Caki2 (cell line): ENCODE measurements at regions not wholly inside any gene's neighbourhood (a gene's known extent, or its start where the extent isn't known, plus 50 kb on each side); places are given as distances from the start of the nearest gene placed in this dataset.

ENCODE experiments used
- DNase-seq: peaks from one replicate; pipeline ENCODE4 v3.0.0-alpha.2; 2015; ENCODE audit warnings: low read depth
- in situ Hi-C: cut with HindIII; loops from 2 replicates; pipeline ENCODE4 v1.10.0; 2016; ENCODE audit warnings: low sequenced_read_pairs, low pct_unique_long_range_greater_than_20kb, mixed read lengths

DNA sequence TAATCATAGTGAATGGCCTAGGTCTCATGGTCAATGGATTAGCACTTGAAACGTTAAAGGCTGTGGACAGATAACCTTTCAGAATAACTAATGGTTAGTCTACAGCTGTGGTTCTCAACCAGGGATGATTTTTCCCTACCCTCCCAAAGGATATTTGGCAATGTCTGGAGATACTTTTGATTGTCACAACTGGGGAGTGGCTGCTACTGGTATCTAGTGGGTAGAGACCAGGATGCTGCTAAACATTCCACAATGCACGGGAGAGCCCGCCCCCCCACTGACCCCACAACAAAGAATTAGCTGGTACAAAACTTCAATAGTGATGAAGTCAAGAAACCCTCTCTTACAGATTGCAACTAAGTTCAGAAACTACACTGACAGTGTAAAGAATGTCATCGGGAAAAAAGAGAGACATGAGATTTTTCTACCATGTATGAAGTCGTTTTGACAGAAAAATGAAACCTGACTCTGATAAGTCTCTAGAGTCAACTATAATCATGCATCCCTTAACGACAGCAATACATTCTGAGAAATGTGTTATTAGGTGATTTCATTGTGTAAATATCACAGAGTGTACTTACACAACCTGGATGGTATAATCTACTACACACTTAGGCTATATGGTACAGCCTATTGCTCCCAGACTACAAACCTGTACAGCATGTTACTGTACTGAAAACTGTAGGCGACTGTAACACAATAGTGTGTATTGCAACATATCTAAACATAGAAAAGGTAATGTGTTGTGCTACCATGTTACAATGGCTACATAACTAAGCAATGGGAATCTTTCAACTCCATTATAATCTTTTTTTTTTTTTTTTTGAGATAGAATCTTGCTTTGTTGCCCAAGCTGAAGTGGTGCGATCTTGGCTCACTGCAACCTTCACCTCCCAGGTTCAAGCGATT lies 49.7 kb upstream of the PRDX6 start:
- DNase-seq: no peak
- in situ Hi-C loops: no loop called here
